Erythroblast (primary cell): ENCODE measurements at regions not wholly inside any gene's neighbourhood (a gene's known extent, or its start where the extent isn't known, plus 50 kb on each side); places are given as distances from the start of the nearest gene placed in this dataset.

ENCODE experiments used
- GATA1 ChIP-seq: IDR thresholded peaks from 2 replicates; pipeline ENCODE4 v1.6.1; 2011; ENCODE audit warnings: low read depth, mild to moderate bottlenecking, control low read depth, low read length, moderate library complexity
- POLR2A ChIP-seq: IDR thresholded peaks from 2 replicates; pipeline ENCODE4 v1.6.1; 2011; ENCODE audit warnings: mild to moderate bottlenecking, low read length

- TF ChIP-seq POLR2A (no peak), GATA1 (no peak)
Measured at GRCh38 chr6:106858653-106859092, 115.9 kb downstream of the CD24 start.
